Vagina (tissue), 2 donors: ENCODE measurements at regions not wholly inside any gene's neighbourhood (a gene's known extent, or its start where the extent isn't known, plus 50 kb on each side); places are given as distances from the start of the nearest gene placed in this dataset.

Source experiments
- POLR2A ChIP-seq, 2 donors: fragments of 450-650 bp; IDR thresholded peaks; one replicate each; pipeline ENCODE4 v1.6.1; 2017; ENCODE audit warnings: antibody characterized with exemption in 2 of 2, mild to moderate bottlenecking in 2 of 2, moderate library complexity in 2 of 2
- POLR2AphosphoS5 ChIP-seq, 2 donors: sonication (generic); formaldehyde crosslinking; IDR thresholded peaks; one replicate each; pipeline ENCODE4 v1.9.0; 2017; ENCODE audit warnings: antibody characterized with exemption in 2 of 2, mild to moderate bottlenecking in 2 of 2, low read depth in 1 of 2; ENCODE audit not compliant: insufficient read depth in 1 of 2
- TF ChIP-seq, protein P1 (sequence below), 3 experiments: fragments of 450-650 bp in 2 of 3; fragments of 200-600 bp in 1 of 3; sonication (generic) in 1 of 3; IDR thresholded peaks; one replicate each; pipeline ENCODE4 v1.5.1; 2017 to 2019; ENCODE audit warnings: antibody characterized with exemption in 3 of 3, mild to moderate bottlenecking in 2 of 3, moderate library complexity in 2 of 3

GRCh38 chr13:57858376-57858775 lies 226.8 kb downstream of the PCDH17 start:
- no peak for TF ChIP-seq POLR2A (IDR thresholded peaks at IDR 0.05)
- TF ChIP-seq, protein P1, sequence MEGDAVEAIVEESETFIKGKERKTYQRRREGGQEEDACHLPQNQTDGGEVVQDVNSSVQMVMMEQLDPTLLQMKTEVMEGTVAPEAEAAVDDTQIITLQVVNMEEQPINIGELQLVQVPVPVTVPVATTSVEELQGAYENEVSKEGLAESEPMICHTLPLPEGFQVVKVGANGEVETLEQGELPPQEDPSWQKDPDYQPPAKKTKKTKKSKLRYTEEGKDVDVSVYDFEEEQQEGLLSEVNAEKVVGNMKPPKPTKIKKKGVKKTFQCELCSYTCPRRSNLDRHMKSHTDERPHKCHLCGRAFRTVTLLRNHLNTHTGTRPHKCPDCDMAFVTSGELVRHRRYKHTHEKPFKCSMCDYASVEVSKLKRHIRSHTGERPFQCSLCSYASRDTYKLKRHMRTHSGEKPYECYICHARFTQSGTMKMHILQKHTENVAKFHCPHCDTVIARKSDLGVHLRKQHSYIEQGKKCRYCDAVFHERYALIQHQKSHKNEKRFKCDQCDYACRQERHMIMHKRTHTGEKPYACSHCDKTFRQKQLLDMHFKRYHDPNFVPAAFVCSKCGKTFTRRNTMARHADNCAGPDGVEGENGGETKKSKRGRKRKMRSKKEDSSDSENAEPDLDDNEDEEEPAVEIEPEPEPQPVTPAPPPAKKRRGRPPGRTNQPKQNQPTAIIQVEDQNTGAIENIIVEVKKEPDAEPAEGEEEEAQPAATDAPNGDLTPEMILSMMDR (IDR thresholded peaks at IDR 0.05): no peak
- no peak for TF ChIP-seq POLR2AphosphoS5 (IDR thresholded peaks at IDR 0.05; ENCODE audit: insufficient read depth in 1 of 2, low read depth in 1 of 2)
